RWPE1 (cell line): ENCODE measurements at regions not wholly inside any gene's neighbourhood (a gene's known extent, or its start where the extent isn't known, plus 50 kb on each side); places are given as distances from the start of the nearest gene placed in this dataset.

Experiments
- CTCF ChIA-PET: fragments of 350-600 bp; sonication (Branson Sonifier 250); formaldehyde crosslinking; extraction: SDS; loops from one replicate; lab custom pipeline; 2021; lab: Yijun Ruan, JAX
- POLR2A ChIA-PET: fragments of 400-600 bp; formaldehyde crosslinking; extraction: SDS; loops from one replicate; lab custom pipeline; 2020; ENCODE audit warnings: antibody characterized with exemption; ENCODE audit not compliant: low non-redundant PET; lab: Yijun Ruan, JAX
- DNase-seq: peaks from one replicate; pipeline ENCODE4 v3.0.0; 2012; ENCODE audit warnings: low spot score
- H3K27ac ChIP-seq: fragments of 450-650 bp; 2 replicates; pipeline ENCODE4 v1.5.1; 2017
- CTCF ChIP-seq: fragments of 450-650 bp; conservative IDR thresholded peaks from 2 replicates; pipeline ENCODE4 v1.5.1; 2017; ENCODE audit warnings: low read depth, mild to moderate bottlenecking

GRCh38 chr13:22091971-22092300 is 421.1 kb downstream of the FGF9 start:
- no peak overlapping the region for H3K27ac ChIP-seq
- ChIA-PET POLR2A (no interaction called here), CTCF (no interaction called here)
- DNase-seq = no peak
- no peak for TF ChIP-seq CTCF

- CTCF ChIA-PET = interaction anchor here (0.6 kb wide), 1 partner anchor 66 kb away, joined by 3 read pairs; no protein-coding TSS in a partner anchor
- no peak for DNase-seq
- no peak for TF ChIP-seq CTCF
- POLR2A ChIA-PET = no interaction called here
- H3K27ac ChIP-seq = no peak overlapping the region
Observed at GRCh38 chr13:22092791-22093560, 422.1 kb downstream of the FGF9 start.

GRCh38 chr13:22095794-22096193 is 424.9 kb downstream of the FGF9 start:
- ChIA-PET CTCF (no interaction called here), POLR2A (no interaction called here)
- H3K27ac ChIP-seq = no peak overlapping the region
- no peak for DNase-seq
- no peak for TF ChIP-seq CTCF

- POLR2A ChIA-PET = no interaction called here
- no peak overlapping the region for H3K27ac ChIP-seq
- CTCF ChIA-PET = no interaction called here
Observed at GRCh38 chr13:22099585-22099984, 428.7 kb downstream of the FGF9 start.

GRCh38 chr13:22102271-22102670 is 431.4 kb downstream of the FGF9 start:
- ChIA-PET CTCF (interaction anchor here (0.7 kb wide), 1 partner anchor 999 kb away, joined by 3 read pairs; no protein-coding TSS in a partner anchor), POLR2A (no interaction called here)
- H3K27ac ChIP-seq = no peak overlapping the region
- DNase-seq = no peak
- no peak for TF ChIP-seq CTCF

More at GRCh38 chr13:22099585-22099984, 428.7 kb downstream of the FGF9 start:
- no peak for TF ChIP-seq CTCF
- DNase-seq = no peak

- ChIA-PET POLR2A (no interaction called here), CTCF (no interaction called here)
- no peak for DNase-seq
- no peak for TF ChIP-seq CTCF
- H3K27ac ChIP-seq = no peak overlapping the region
Observed at GRCh38 chr13:22103046-22104027, 432.5 kb downstream of the FGF9 start.
